ENCODE measurements at regions not wholly inside any gene's neighbourhood (a gene's known extent, or its start where the extent isn't known, plus 50 kb on each side); places are given as distances from the start of the nearest gene placed in this dataset.

- Histone ChIP-seq H3K4me2 (ENCODE audit: low read length) (0 out of 2 replicates have a peak overlapping the region, but pooled peaks have one; percentile 13), H3K36me3 (ENCODE audit: control insufficient read depth in 1 of 2, insufficient read depth in 2 of 2, low read length in 2 of 2) (no peaks in the 10 kb centered on the region), H3K9me3 (ENCODE audit: control insufficient read depth in 1 of 2, insufficient read depth in 1 of 2, low read depth in 1 of 2, low read length in 2 of 2) (no peaks in the 10 kb centered on the region), H2AFZ (ENCODE audit: low read depth, low read length, poor library complexity, severe bottlenecking) (no peak overlapping the region), H3K9ac (ENCODE audit: low read length) (no peak overlapping the region), H3K27ac (ENCODE audit: low read depth, low read length) (no peak overlapping the region), H4K20me1 (ENCODE audit: insufficient read depth) (no peaks in the 10 kb centered on the region), H3K4me3 (replicated peaks in 1 of 2; ENCODE audit: low read depth in 1 of 2, low read length in 2 of 2) (no peak overlapping the region), H3K79me2 (ENCODE audit: insufficient read depth, low read length) (no peaks in the 10 kb centered on the region), H3K4me1 (ENCODE audit: control insufficient read depth in 1 of 2, insufficient read depth in 2 of 2, low read length in 2 of 2) (peaks cover 32 to 63% of the 10 kb centered on the region in 2 experiments), H3K27me3 (ENCODE audit: insufficient read depth, low read length) (no peaks in the 10 kb centered on the region), H3K9me2 (ENCODE audit: insufficient read depth) (no peaks in the 10 kb centered on the region)
- intact Hi-C loops (cut with micrococcal nuclease): no loop called here
- ChIA-PET POLR2A (no interaction called here), CTCF (interaction anchor here (1.0 kb wide), 1 partner anchor 12 kb away, joined by 4 read pairs; no protein-coding TSS in a partner anchor), RAD21 (ENCODE audit: low non-redundant PET in 1 of 2, low total read pairs in 2 of 2, uncharacterized antibody in 2 of 2, unreplicated experiment in 2 of 2) (no interaction called here)
- TF ChIP-seq SRF (IDR thresholded peaks at IDR 0.05; ENCODE audit: low read depth) (peak; percentile 48), RAD21 (IDR thresholded peaks at IDR 0.05; ENCODE audit: low read depth) (no peak)
- no peak for ATAC-seq
- DNase-seq (ENCODE audit: low read depth, low spot score): no peak
- BruUV-seq (replicated peaks): no TSS peak
Observed at GRCh38 chr11:27914080-27914479, 193.9 kb downstream of the KIF18A start.

- Histone ChIP-seq H4K20me1 (ENCODE audit: insufficient read depth) (no peaks in the 10 kb centered on the region), H3K27ac (ENCODE audit: low read depth, low read length) (no peak overlapping the region), H3K4me2 (ENCODE audit: low read length) (peak overlapping the region; percentile 13; the same call in 1 of the 2 replicates), H3K4me3 (replicated peaks in 1 of 2; ENCODE audit: low read depth in 1 of 2, low read length in 2 of 2) (no peak overlapping the region), H3K9me3 (ENCODE audit: control insufficient read depth in 1 of 2, insufficient read depth in 1 of 2, low read depth in 1 of 2, low read length in 2 of 2) (no peaks in the 10 kb centered on the region), H3K27me3 (ENCODE audit: insufficient read depth, low read length) (no peaks in the 10 kb centered on the region), H3K9ac (ENCODE audit: low read length) (no peak overlapping the region), H2AFZ (ENCODE audit: low read depth, low read length, poor library complexity, severe bottlenecking) (no peak overlapping the region), H3K4me1 (ENCODE audit: control insufficient read depth in 1 of 2, insufficient read depth in 2 of 2, low read length in 2 of 2) (peaks cover 33 to 65% of the 10 kb centered on the region in 2 experiments), H3K36me3 (ENCODE audit: control insufficient read depth in 1 of 2, insufficient read depth in 2 of 2, low read length in 2 of 2) (no peaks in the 10 kb centered on the region), H3K9me2 (ENCODE audit: insufficient read depth) (no peaks in the 10 kb centered on the region), H3K79me2 (ENCODE audit: insufficient read depth, low read length) (no peaks in the 10 kb centered on the region)
- no peak for DNase-seq (ENCODE audit: low read depth, low spot score)
- no TSS peak for BruUV-seq (replicated peaks)
- ChIA-PET RAD21 (ENCODE audit: low non-redundant PET in 1 of 2, low total read pairs in 2 of 2, uncharacterized antibody in 2 of 2, unreplicated experiment in 2 of 2) (no interaction called here), POLR2A (interaction anchor here (0.8 kb wide), 1 partner anchor 20 kb away, joined by 3 read pairs; no protein-coding TSS in a partner anchor), CTCF (interaction anchor here (1.0 kb wide), 1 partner anchor 12 kb away, joined by 4 read pairs; no protein-coding TSS in a partner anchor)
- no peak; the same call in 1 of the 2 replicates for ATAC-seq
- intact Hi-C loops (cut with micrococcal nuclease): no loop called here
- 0 out of 2 replicates have a peak, but pooled peaks have one; percentile 6 for TF ChIP-seq FOSL1 (IDR thresholded peaks at IDR 0.05; ENCODE audit: low read depth)
- no peak for TF ChIP-seq SRF (IDR thresholded peaks at IDR 0.05; ENCODE audit: low read depth)
- TF ChIP-seq ATF3 (IDR thresholded peaks at IDR 0.05): no peak
- no peak for TF ChIP-seq TCF7L2 (IDR thresholded peaks at IDR 0.05; ENCODE audit: borderline replicate concordance, extremely low read depth, insufficient read depth, insufficient read length)
Observed at GRCh38 chr11:27913650-27914049, 194.3 kb downstream of the KIF18A start.
